H1 (cell line): ENCODE measurements at regions not wholly inside any gene's neighbourhood (a gene's known extent, or its start where the extent isn't known, plus 50 kb on each side); places are given as distances from the start of the nearest gene placed in this dataset.

Experiments used
- BCL11A ChIP-seq, 2 experiments: IDR thresholded peaks; one replicate each; pipeline ENCODE4 v1.6.1; 2011; ENCODE audit warnings: low read depth in 2 of 2, low read length in 2 of 2, mild to moderate bottlenecking in 2 of 2
- RBBP5 ChIP-seq: IDR thresholded peaks from 2 replicates; pipeline ENCODE4 v1.7.1; 2012; ENCODE audit warnings: low read depth, mild to moderate bottlenecking, inconsistent platforms, low read length, moderate library complexity, borderline replicate concordance

DNA sequence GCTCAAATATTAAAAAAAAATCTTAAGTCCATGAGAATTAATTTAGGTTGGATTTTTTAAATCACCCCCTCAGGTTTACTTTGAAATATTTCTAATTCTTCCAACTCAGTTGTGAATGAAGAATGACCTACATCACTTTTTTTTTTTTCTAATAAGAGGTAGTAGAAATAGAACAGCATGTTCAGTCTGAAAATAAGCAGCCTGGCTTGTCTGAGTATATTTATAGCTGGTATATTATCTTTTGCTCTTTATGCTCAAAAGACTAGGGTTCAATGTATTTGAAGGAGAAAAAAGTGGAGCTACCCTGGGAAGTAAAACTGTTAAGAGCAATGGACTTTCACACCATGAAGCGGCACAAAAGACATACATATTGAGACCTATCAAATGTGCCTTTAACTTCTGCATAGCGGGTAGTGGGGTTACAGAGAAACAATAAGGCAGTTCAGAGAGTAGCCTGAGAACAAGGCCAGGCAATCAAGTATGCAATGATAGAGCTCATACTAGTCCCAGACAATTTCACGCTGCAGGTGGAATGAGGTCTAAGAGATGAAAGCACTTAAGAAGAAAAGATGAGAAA, 175.4 kb upstream of the CDH12 start (continued):
- TF ChIP-seq BCL11A (IDR thresholded peaks at IDR 0.05; ENCODE audit: low read depth in 2 of 2, low read length in 2 of 2) (no peak), RBBP5 (no peak)
